WTC11 (cell line): ENCODE measurements at regions not wholly inside any gene's neighbourhood (a gene's known extent, or its start where the extent isn't known, plus 50 kb on each side); places are given as distances from the start of the nearest gene placed in this dataset.

Experiments used
- CTCF ChIP-seq: fragments of 200-600 bp; IDR thresholded peaks from 2 replicates; pipeline ENCODE4 v1.8.0; 2022; ENCODE audit warnings: antibody characterized with exemption
- ESRRA ChIP-seq: sonication (generic); formaldehyde crosslinking; IDR thresholded peaks from 2 replicates; pipeline ENCODE4 v1.8.1; 2022; ENCODE audit warnings: mild to moderate bottlenecking, missing genetic modification reagents, borderline replicate concordance
- FOXK1 ChIP-seq: sonication (generic); formaldehyde crosslinking; IDR thresholded peaks from 2 replicates; pipeline ENCODE4 v1.8.0; 2022; ENCODE audit warnings: mild to moderate bottlenecking, moderate library complexity, missing genetic modification reagents
- HMGXB4 ChIP-seq: sonication (generic); formaldehyde crosslinking; IDR thresholded peaks from 2 replicates; pipeline ENCODE4 v1.8.1; 2023; ENCODE audit warnings: mild to moderate bottlenecking, moderate library complexity, missing genetic modification reagents
- TEAD1 ChIP-seq: sonication (generic); formaldehyde crosslinking; IDR thresholded peaks from 2 replicates; pipeline ENCODE4 v1.8.0; 2022; ENCODE audit warnings: mild to moderate bottlenecking, missing genetic modification reagents

GRCh38 chr2:4690913-4691312, 987.5 kb downstream of the DCDC2C start:
- TF ChIP-seq ESRRA (CRISPR knock-in tag) = no peak
- TF ChIP-seq HMGXB4 = no peak
- no peak for TF ChIP-seq FOXK1 (CRISPR knock-in tag)
- TF ChIP-seq TEAD1 = no peak
- TF ChIP-seq CTCF = no peak
